ENCODE measurements at regions not wholly inside any gene's neighbourhood (a gene's known extent, or its start where the extent isn't known, plus 50 kb on each side); places are given as distances from the start of the nearest gene placed in this dataset.

DNA sequence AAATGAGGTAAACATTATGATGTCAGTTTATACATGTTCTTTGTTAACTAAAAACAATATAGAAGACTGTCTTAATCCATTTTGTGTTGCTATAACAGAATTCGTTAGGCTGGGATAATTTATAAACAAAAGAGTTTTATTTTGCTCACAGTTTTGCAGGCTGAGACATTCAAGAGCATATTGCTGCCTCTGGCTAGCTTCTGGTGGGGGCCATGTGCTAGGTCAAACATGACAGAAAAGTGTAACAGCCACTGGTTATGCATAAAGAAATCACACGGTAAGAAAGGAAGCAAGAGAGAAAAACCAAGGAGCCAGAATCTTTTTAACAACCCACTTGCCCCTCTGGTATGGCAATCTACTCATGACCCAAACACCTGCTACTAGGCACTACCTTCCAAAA, 776.7 kb downstream of the PLOD2 start:
- no peak overlapping the region for H3K4me3 ChIP-seq (ENCODE audit: control insufficient read depth, low read depth, low read length)
- DNase-seq (ENCODE audit: low read depth): no peak
- TF ChIP-seq, protein P1, sequence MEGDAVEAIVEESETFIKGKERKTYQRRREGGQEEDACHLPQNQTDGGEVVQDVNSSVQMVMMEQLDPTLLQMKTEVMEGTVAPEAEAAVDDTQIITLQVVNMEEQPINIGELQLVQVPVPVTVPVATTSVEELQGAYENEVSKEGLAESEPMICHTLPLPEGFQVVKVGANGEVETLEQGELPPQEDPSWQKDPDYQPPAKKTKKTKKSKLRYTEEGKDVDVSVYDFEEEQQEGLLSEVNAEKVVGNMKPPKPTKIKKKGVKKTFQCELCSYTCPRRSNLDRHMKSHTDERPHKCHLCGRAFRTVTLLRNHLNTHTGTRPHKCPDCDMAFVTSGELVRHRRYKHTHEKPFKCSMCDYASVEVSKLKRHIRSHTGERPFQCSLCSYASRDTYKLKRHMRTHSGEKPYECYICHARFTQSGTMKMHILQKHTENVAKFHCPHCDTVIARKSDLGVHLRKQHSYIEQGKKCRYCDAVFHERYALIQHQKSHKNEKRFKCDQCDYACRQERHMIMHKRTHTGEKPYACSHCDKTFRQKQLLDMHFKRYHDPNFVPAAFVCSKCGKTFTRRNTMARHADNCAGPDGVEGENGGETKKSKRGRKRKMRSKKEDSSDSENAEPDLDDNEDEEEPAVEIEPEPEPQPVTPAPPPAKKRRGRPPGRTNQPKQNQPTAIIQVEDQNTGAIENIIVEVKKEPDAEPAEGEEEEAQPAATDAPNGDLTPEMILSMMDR (conservative IDR thresholded peaks at IDR 0.05; ENCODE audit: control insufficient read depth, insufficient read depth, low read depth, low read length): no peak

DNA sequence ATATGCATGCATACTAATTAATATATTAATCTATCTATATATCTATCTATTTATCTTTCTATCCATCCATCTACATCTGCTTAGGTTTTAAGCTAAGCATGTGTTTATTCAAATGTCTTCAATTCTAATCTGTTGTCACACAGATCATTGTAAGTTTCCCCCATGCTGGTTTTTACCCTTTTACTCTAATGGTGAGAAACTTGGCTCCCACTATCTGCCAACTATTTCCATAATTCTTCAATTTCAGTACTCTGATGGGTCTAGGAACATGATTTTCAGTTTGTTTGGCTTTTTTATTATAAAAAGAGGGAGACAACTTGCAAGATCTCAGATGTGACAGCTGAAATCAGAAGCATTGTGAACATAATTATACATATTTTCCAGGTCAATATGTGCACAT, 773.8 kb downstream of the PLOD2 start:
- no peak overlapping the region for H3K4me3 ChIP-seq (ENCODE audit: control insufficient read depth, low read depth, low read length)
- DNase-seq (ENCODE audit: low read depth): no peak
- TF ChIP-seq, protein P1 (conservative IDR thresholded peaks at IDR 0.05; ENCODE audit: control insufficient read depth, insufficient read depth, low read depth, low read length): no peak

DNA sequence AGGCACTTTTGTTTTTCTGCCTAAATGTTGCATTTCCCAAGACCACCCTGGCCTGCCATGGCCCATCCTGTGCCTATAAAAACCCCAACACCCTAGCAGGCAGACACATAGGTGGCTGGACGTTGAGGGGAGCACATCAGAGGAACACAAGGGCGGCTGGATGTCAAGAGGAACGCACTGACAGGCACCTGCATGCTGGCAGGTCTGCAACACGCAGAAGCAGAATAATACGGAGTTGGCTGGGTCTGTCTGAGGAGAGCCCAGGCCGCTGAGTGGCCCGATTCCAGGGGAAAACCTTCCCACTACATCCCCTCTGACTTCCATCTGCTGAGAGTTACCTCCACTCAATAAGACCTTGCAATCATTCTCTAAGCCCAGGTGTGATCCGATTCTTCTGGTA, 765.6 kb downstream of the PLOD2 start:
- H3K4me3 ChIP-seq (ENCODE audit: control insufficient read depth, low read depth, low read length): no peak overlapping the region
- DNase-seq (ENCODE audit: low read depth): no peak
- TF ChIP-seq, protein P1 (conservative IDR thresholded peaks at IDR 0.05; ENCODE audit: control insufficient read depth, insufficient read depth, low read depth, low read length): no peak

DNA sequence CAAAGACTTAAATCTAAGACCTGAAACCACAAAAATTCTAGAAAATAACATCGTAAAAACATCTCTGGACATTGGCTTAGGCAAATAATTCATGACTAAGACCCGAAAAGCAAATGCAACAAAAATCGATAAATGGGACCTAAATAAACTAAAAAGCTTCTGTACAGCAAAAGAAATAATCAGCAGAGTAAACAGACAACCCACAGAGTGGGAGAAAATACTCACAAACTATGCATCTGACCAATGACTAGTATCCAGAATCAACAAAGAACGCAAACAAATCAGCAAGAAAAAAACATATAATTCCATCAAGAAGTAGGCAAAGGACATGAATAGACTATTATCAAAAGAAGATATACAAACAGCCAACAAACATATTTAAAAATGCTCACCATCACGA, 749.4 kb downstream of the PLOD2 start:
- TF ChIP-seq, protein P1 (conservative IDR thresholded peaks at IDR 0.05; ENCODE audit: control insufficient read depth, insufficient read depth, low read depth, low read length): no peak
- no peak overlapping the region for H3K4me3 ChIP-seq (ENCODE audit: control insufficient read depth, low read depth, low read length)
- no peak for DNase-seq (ENCODE audit: low read depth)

DNA sequence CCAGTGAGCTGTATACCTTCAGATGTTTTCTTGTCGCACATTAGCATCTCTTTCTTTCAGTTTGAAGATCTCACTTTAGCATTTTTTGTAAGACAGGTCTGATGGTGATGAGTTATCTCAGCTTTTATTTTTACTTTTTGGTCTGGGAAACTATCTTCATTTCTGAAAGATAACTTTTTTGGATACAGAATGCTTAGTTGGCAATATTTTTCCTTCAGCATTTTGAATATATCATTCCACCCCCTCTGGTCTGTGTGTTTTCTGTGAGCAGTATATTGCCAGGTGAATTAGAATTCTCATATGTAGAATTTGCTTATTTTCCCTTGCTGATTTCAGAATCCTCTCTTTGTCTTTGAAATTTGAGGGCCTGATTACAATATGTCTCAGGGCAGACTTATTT, 743.3 kb downstream of the PLOD2 start:
- no peak overlapping the region for H3K4me3 ChIP-seq (ENCODE audit: control insufficient read depth, low read depth, low read length)
- DNase-seq (ENCODE audit: low read depth): no peak
- TF ChIP-seq, protein P1 (conservative IDR thresholded peaks at IDR 0.05; ENCODE audit: control insufficient read depth, insufficient read depth, low read depth, low read length): no peak

DNA sequence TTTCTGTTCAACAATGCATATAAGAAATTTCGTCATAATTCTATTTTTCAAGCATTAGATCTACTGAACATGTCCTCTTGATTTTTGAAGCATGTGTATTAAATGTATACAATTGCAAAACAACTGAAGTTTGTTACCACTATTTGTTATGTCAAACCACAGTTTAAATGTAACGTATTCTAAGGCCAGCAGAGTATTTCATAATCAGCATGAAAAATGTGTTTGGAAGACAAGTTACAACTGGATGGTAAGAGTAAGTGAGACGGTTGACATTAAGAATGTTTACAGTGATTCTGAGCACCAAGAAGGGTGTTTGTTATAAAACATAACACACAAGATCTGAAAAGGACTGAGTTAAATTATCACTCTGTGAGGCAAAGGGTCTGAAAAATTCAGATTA, 738.4 kb downstream of the PLOD2 start:
- DNase-seq (ENCODE audit: low read depth): no peak
- no peak overlapping the region for H3K4me3 ChIP-seq (ENCODE audit: control insufficient read depth, low read depth, low read length)

More for the DNA sequence above, 738.4 kb downstream of the PLOD2 start:
- TF ChIP-seq, protein P1 (conservative IDR thresholded peaks at IDR 0.05; ENCODE audit: control insufficient read depth, insufficient read depth, low read depth, low read length): no peak
